ENCODE measurements at regions not wholly inside any gene's neighbourhood (a gene's known extent, or its start where the extent isn't known, plus 50 kb on each side); places are given as distances from the start of the nearest gene placed in this dataset.

GRCh38 chr18:28331551-28331950 lies 154.6 kb upstream of the CDH2 start:
- Histone ChIP-seq H3K4me1 (ENCODE audit: insufficient read depth, low read length) (no peaks in the 10 kb centered on the region), H3K9ac (ENCODE audit: low read depth, low read length) (no peak overlapping the region), H3K79me2 (ENCODE audit: insufficient read depth, low read length) (no peaks in the 10 kb centered on the region), H4K20me1 (ENCODE audit: insufficient read depth, low read length) (no peaks in the 10 kb centered on the region), H3K4me2 (ENCODE audit: insufficient read depth, low read length) (no peak overlapping the region), H2AFZ (ENCODE audit: low read depth, low read length) (no peak overlapping the region), H3K36me3 (ENCODE audit: insufficient read depth, low read length) (no peaks in the 10 kb centered on the region), H3K27ac (ENCODE audit: low read length) (no peak overlapping the region), H3K9me3 (ENCODE audit: insufficient read depth, low read length, severe bottlenecking) (peaks cover 2% of the 10 kb centered on the region), H3K27me3 (ENCODE audit: insufficient read depth, low read length, poor library complexity) (no peaks in the 10 kb centered on the region), H3K4me3 (ENCODE audit: low read depth in 1 of 2, low read length in 2 of 2) (no peak overlapping the region)
- DNase-seq (no peak), ATAC-seq (ENCODE audit: insufficient read depth, low read depth) (no peak)
- no peak for TF ChIP-seq CTCF (IDR thresholded peaks at IDR 0.05; ENCODE audit: borderline replicate concordance, extremely low read depth, low read length, poor library complexity, severe bottlenecking)
- TF ChIP-seq EZH2 (IDR thresholded peaks at IDR 0.05; ENCODE audit: borderline replicate concordance, low read depth, low read length, severe bottlenecking) = no peak

- no peaks in the 10 kb centered on the region for H3K9me3 ChIP-seq (ENCODE audit: insufficient read depth, low read length, severe bottlenecking)
- H3K4me1 ChIP-seq (ENCODE audit: insufficient read depth, low read length) = no peaks in the 10 kb centered on the region
- H3K27ac ChIP-seq (ENCODE audit: low read length) = no peak overlapping the region
- ATAC-seq (ENCODE audit: insufficient read depth, low read depth) (no peak), DNase-seq (no peak)
- no peak for TF ChIP-seq EZH2 (IDR thresholded peaks at IDR 0.05; ENCODE audit: borderline replicate concordance, low read depth, low read length, severe bottlenecking)
- TF ChIP-seq CTCF (IDR thresholded peaks at IDR 0.05; ENCODE audit: borderline replicate concordance, extremely low read depth, low read length, poor library complexity, severe bottlenecking) = no peak
- H4K20me1 ChIP-seq (ENCODE audit: insufficient read depth, low read length) = no peaks in the 10 kb centered on the region
- H3K9ac ChIP-seq (ENCODE audit: low read depth, low read length) = no peak overlapping the region
- no peaks in the 10 kb centered on the region for H3K79me2 ChIP-seq (ENCODE audit: insufficient read depth, low read length)
- no peak overlapping the region for H3K4me3 ChIP-seq (ENCODE audit: low read depth in 1 of 2, low read length in 2 of 2)
- no peak overlapping the region for H2AFZ ChIP-seq (ENCODE audit: low read depth, low read length)
- no peaks in the 10 kb centered on the region for H3K27me3 ChIP-seq (ENCODE audit: insufficient read depth, low read length, poor library complexity)
- no peak overlapping the region for H3K4me2 ChIP-seq (ENCODE audit: insufficient read depth, low read length)
- H3K36me3 ChIP-seq (ENCODE audit: insufficient read depth, low read length) = no peaks in the 10 kb centered on the region
These were observed 136.7 kb upstream of the CDH2 start for GRCh38 chr18:28313602-28314001.

GRCh38 chr18:28288784-28289183 lies 111.9 kb upstream of the CDH2 start:
- H3K9ac ChIP-seq (ENCODE audit: low read depth, low read length) = no peak overlapping the region
- H3K79me2 ChIP-seq (ENCODE audit: insufficient read depth, low read length) = no peaks in the 10 kb centered on the region
- no peaks in the 10 kb centered on the region for H4K20me1 ChIP-seq (ENCODE audit: insufficient read depth, low read length)
- H3K4me3 ChIP-seq (ENCODE audit: low read depth in 1 of 2, low read length in 2 of 2) = no peak overlapping the region
- H3K4me2 ChIP-seq (ENCODE audit: insufficient read depth, low read length) = no peak overlapping the region
- TF ChIP-seq CTCF (IDR thresholded peaks at IDR 0.05; ENCODE audit: borderline replicate concordance, extremely low read depth, low read length, poor library complexity, severe bottlenecking) (no peak), EZH2 (IDR thresholded peaks at IDR 0.05; ENCODE audit: borderline replicate concordance, low read depth, low read length, severe bottlenecking) (no peak)
- H3K9me3 ChIP-seq (ENCODE audit: insufficient read depth, low read length, severe bottlenecking) = no peaks in the 10 kb centered on the region
- ATAC-seq (ENCODE audit: insufficient read depth, low read depth) (no peak), DNase-seq (no peak)
- H3K27ac ChIP-seq (ENCODE audit: low read length) = no peak overlapping the region
- H3K36me3 ChIP-seq (ENCODE audit: insufficient read depth, low read length) = no peaks in the 10 kb centered on the region
- H3K4me1 ChIP-seq (ENCODE audit: insufficient read depth, low read length) = no peaks in the 10 kb centered on the region
- no peaks in the 10 kb centered on the region for H3K27me3 ChIP-seq (ENCODE audit: insufficient read depth, low read length, poor library complexity)
- no peak overlapping the region for H2AFZ ChIP-seq (ENCODE audit: low read depth, low read length)

- no peak overlapping the region for H3K27ac ChIP-seq (ENCODE audit: low read length)
- TF ChIP-seq CTCF (IDR thresholded peaks at IDR 0.05; ENCODE audit: borderline replicate concordance, extremely low read depth, low read length, poor library complexity, severe bottlenecking) (no peak), EZH2 (IDR thresholded peaks at IDR 0.05; ENCODE audit: borderline replicate concordance, low read depth, low read length, severe bottlenecking) (no peak)
These were observed 110.2 kb upstream of the CDH2 start for GRCh38 chr18:28287146-28287545.

More at GRCh38 chr18:28287146-28287545, 110.2 kb upstream of the CDH2 start:
- H3K4me3 ChIP-seq (ENCODE audit: low read depth in 1 of 2, low read length in 2 of 2) = no peak overlapping the region
- H3K79me2 ChIP-seq (ENCODE audit: insufficient read depth, low read length) = no peaks in the 10 kb centered on the region
- H3K27me3 ChIP-seq (ENCODE audit: insufficient read depth, low read length, poor library complexity) = no peaks in the 10 kb centered on the region
- ATAC-seq (ENCODE audit: insufficient read depth, low read depth) = no peak
- no peaks in the 10 kb centered on the region for H3K36me3 ChIP-seq (ENCODE audit: insufficient read depth, low read length)
- H2AFZ ChIP-seq (ENCODE audit: low read depth, low read length) = no peak overlapping the region
- no peak overlapping the region for H3K9ac ChIP-seq (ENCODE audit: low read depth, low read length)
- H3K9me3 ChIP-seq (ENCODE audit: insufficient read depth, low read length, severe bottlenecking) = no peaks in the 10 kb centered on the region
- no peaks in the 10 kb centered on the region for H3K4me1 ChIP-seq (ENCODE audit: insufficient read depth, low read length)
- DNase-seq = no peak
- H3K4me2 ChIP-seq (ENCODE audit: insufficient read depth, low read length) = no peak overlapping the region
- H4K20me1 ChIP-seq (ENCODE audit: insufficient read depth, low read length) = no peaks in the 10 kb centered on the region
